CD4-positive, alpha-beta T cell treated with Interleukin-4 for 1 hour (primary cell): ENCODE measurements at regions not wholly inside any gene's neighbourhood (a gene's known extent, or its start where the extent isn't known, plus 50 kb on each side); places are given as distances from the start of the nearest gene placed in this dataset.
A peak's percentile ranks its signal among the peaks of the same experiment; 100 is the strongest.

ENCODE experiments used
- DNase-seq, 2 donors: peaks; one replicate each; pipeline ENCODE4 v3.0.0-alpha.2; 2020 to 2022

GRCh38 chr22:49519117-49519737, 308.4 kb downstream of the BRD1 start:
- DNase-seq = no peak

GRCh38 chr22:49518436-49518970, 309.2 kb downstream of the BRD1 start:
- DNase-seq = no peak

GRCh38 chr22:49517667-49518185, 309.9 kb downstream of the BRD1 start:
- DNase-seq = no peak

- DNase-seq = no peak
Observed at GRCh38 chr22:49517211-49517610, 310.5 kb downstream of the BRD1 start.

- DNase-seq = no peak
Observed at GRCh38 chr22:49515475-49515874, 312.2 kb downstream of the BRD1 start.

- DNase-seq = no peak
Observed at GRCh38 chr22:49514641-49515040, 313.0 kb downstream of the BRD1 start.

- DNase-seq = no peak
Observed at GRCh38 chr22:49514211-49514610, 313.5 kb downstream of the BRD1 start.

- no peak for DNase-seq
Observed at GRCh38 chr22:49513358-49513851, 314.3 kb downstream of the BRD1 start.

GRCh38 chr22:49512487-49513165, 315.0 kb downstream of the BRD1 start:
- no peak for DNase-seq

GRCh38 chr22:49511393-49512189, 316.1 kb downstream of the BRD1 start:
- DNase-seq = peak; percentile 9 to 22

- DNase-seq = no peak
Observed at GRCh38 chr22:49510718-49511117, 317.0 kb downstream of the BRD1 start.

GRCh38 chr22:49509016-49509415, 318.7 kb downstream of the BRD1 start:
- DNase-seq = no peak

GRCh38 chr22:49508561-49508960, 319.1 kb downstream of the BRD1 start:
- DNase-seq = no peak

GRCh38 chr22:49507607-49508292, 319.9 kb downstream of the BRD1 start:
- DNase-seq = no peak

- DNase-seq = no peak
Observed at GRCh38 chr22:49506010-49506400, 321.7 kb downstream of the BRD1 start.

- no peak for DNase-seq
Observed at GRCh38 chr22:49505337-49506009, 322.2 kb downstream of the BRD1 start.

- DNase-seq = no peak
Observed at GRCh38 chr22:49503896-49504521, 323.7 kb downstream of the BRD1 start.

- DNase-seq = no peak
Observed at GRCh38 chr22:49503321-49503720, 324.4 kb downstream of the BRD1 start.

- DNase-seq = no peak
Observed at GRCh38 chr22:49502126-49502826, 325.4 kb downstream of the BRD1 start.

GRCh38 chr22:49500942-49501395, 326.7 kb downstream of the BRD1 start:
- no peak for DNase-seq

- no peak for DNase-seq
Observed at GRCh38 chr22:49500076-49500460, 327.6 kb downstream of the BRD1 start.
